ENCODE measurements at regions not wholly inside any gene's neighbourhood (a gene's known extent, or its start where the extent isn't known, plus 50 kb on each side); places are given as distances from the start of the nearest gene placed in this dataset.

- H3K9me3 ChIP-seq (ENCODE audit: low read depth), result no peaks in the 10 kb centered on the region
- H3K9ac ChIP-seq, result no peak overlapping the region
- no peaks in the 10 kb centered on the region for H3K36me3 ChIP-seq (ENCODE audit: low read depth)
- H3K4me3 ChIP-seq, result no peak overlapping the region
- DNase-seq, result no peak
- H3K27me3 ChIP-seq (replicated peaks; ENCODE audit: insufficient read depth), result no peaks in the 10 kb centered on the region
- no peaks in the 10 kb centered on the region for H4K20me1 ChIP-seq (ENCODE audit: insufficient read depth)
- WGBS, 2 experiments (ENCODE audit: low coverage in 1 of 2, low lambda C conversion rate in 2 of 2, missing lambda C conversion rate in 2 of 2), result 88 to 93% methylated on average over 8 of the region's 8 CpGs
- no peak overlapping the region for H3K27ac ChIP-seq
- no peak overlapping the region for H2AFZ ChIP-seq
- in situ Hi-C loops (cut with MboI), result no loop called here
- H3F3A ChIP-seq (ENCODE audit: insufficient read depth), result no peaks in the 10 kb centered on the region
- no peak overlapping the region for H3K4me2 ChIP-seq (ENCODE audit: unreplicated experiment)
- TF ChIP-seq EZH2 (IDR thresholded peaks at IDR 0.05; ENCODE audit: insufficient read depth, poor library complexity, severe bottlenecking), result no peak
- no peak for TF ChIP-seq EZH2phosphoT487 (IDR thresholded peaks at IDR 0.05; ENCODE audit: insufficient read depth, low read depth)
- H3K79me2 ChIP-seq (ENCODE audit: insufficient read depth), result no peaks in the 10 kb centered on the region
- H3K9me2 ChIP-seq (ENCODE audit: insufficient read depth), result no peaks in the 10 kb centered on the region
- H3K4me1 ChIP-seq (ENCODE audit: insufficient read depth), result no peaks in the 10 kb centered on the region
These were observed 86.9 kb downstream of the PXDC1 start for GRCh38 chr6:3664625-3665041.

DNA sequence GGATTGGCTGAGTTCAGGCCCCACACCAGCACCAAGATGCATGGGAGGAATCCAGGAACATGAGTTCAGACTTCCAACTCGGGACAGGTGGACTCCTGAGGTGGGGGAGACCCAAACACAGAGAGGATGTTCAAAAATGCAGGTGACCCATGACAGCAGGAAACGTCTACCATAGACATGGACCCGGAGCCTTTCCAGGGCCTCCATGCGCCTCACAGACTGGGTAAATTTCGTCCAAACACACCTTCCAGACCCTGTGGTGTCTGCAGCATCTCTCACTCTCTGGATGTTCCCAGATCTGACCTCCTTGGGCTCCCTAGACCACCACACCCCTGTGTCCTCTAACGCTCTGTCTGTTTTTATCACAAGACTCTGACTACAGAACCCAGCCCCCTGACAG is 87.7 kb downstream of the PXDC1 start:
- Histone ChIP-seq H3K9ac (no peak overlapping the region), H3K27ac (no peak overlapping the region), H3K79me2 (ENCODE audit: insufficient read depth) (no peaks in the 10 kb centered on the region), H2AFZ (no peak overlapping the region), H3K36me3 (ENCODE audit: low read depth) (no peaks in the 10 kb centered on the region), H3K9me2 (ENCODE audit: insufficient read depth) (no peaks in the 10 kb centered on the region), H3K4me1 (ENCODE audit: insufficient read depth) (no peaks in the 10 kb centered on the region), H3F3A (ENCODE audit: insufficient read depth) (no peaks in the 10 kb centered on the region), H3K4me3 (no peak overlapping the region), H4K20me1 (ENCODE audit: insufficient read depth) (no peaks in the 10 kb centered on the region), H3K4me2 (ENCODE audit: unreplicated experiment) (no peak overlapping the region), H3K9me3 (ENCODE audit: low read depth) (no peaks in the 10 kb centered on the region), H3K27me3 (replicated peaks; ENCODE audit: insufficient read depth) (no peaks in the 10 kb centered on the region)
- DNase-seq, result no peak
- 87 to 89% methylated on average over 6 of the region's 6 CpGs for WGBS, 2 experiments (ENCODE audit: low coverage in 1 of 2, low lambda C conversion rate in 2 of 2, missing lambda C conversion rate in 2 of 2)
- in situ Hi-C loops (cut with MboI), result no loop called here
- TF ChIP-seq EZH2phosphoT487 (IDR thresholded peaks at IDR 0.05; ENCODE audit: insufficient read depth, low read depth) (no peak), EZH2 (IDR thresholded peaks at IDR 0.05; ENCODE audit: insufficient read depth, poor library complexity, severe bottlenecking) (no peak)

GRCh38 chr6:3663081-3663480 is 88.4 kb downstream of the PXDC1 start:
- Histone ChIP-seq H2AFZ (no peak overlapping the region), H3K27ac (no peak overlapping the region), H3K36me3 (ENCODE audit: low read depth) (no peaks in the 10 kb centered on the region), H3K79me2 (ENCODE audit: insufficient read depth) (no peaks in the 10 kb centered on the region), H3K4me1 (ENCODE audit: insufficient read depth) (no peaks in the 10 kb centered on the region), H3K4me2 (ENCODE audit: unreplicated experiment) (no peak overlapping the region), H3F3A (ENCODE audit: insufficient read depth) (no peaks in the 10 kb centered on the region), H3K9me3 (ENCODE audit: low read depth) (no peaks in the 10 kb centered on the region), H3K9me2 (ENCODE audit: insufficient read depth) (no peaks in the 10 kb centered on the region), H3K4me3 (no peak overlapping the region), H3K27me3 (replicated peaks; ENCODE audit: insufficient read depth) (no peaks in the 10 kb centered on the region), H4K20me1 (ENCODE audit: insufficient read depth) (no peaks in the 10 kb centered on the region), H3K9ac (no peak overlapping the region)
- WGBS, 2 experiments (ENCODE audit: low coverage in 1 of 2, low lambda C conversion rate in 2 of 2, missing lambda C conversion rate in 2 of 2), result 92 to 93% methylated on average over 8 of the region's 8 CpGs
- TF ChIP-seq EZH2 (IDR thresholded peaks at IDR 0.05; ENCODE audit: insufficient read depth, poor library complexity, severe bottlenecking), result no peak
- no peak for DNase-seq
- in situ Hi-C loops (cut with MboI), result no loop called here

- in situ Hi-C loops (cut with MboI), result no loop called here
- no peaks in the 10 kb centered on the region for H4K20me1 ChIP-seq (ENCODE audit: insufficient read depth)
- WGBS, 2 experiments (ENCODE audit: low coverage in 1 of 2, low lambda C conversion rate in 2 of 2, missing lambda C conversion rate in 2 of 2), result 78 to 84% methylated on average over 12 of the region's 12 CpGs
- H2AFZ ChIP-seq, result no peak overlapping the region
- DNase-seq, result no peak
- TF ChIP-seq EZH2phosphoT487 (IDR thresholded peaks at IDR 0.05; ENCODE audit: insufficient read depth, low read depth) (no peak), EZH2 (IDR thresholded peaks at IDR 0.05; ENCODE audit: insufficient read depth, poor library complexity, severe bottlenecking) (no peak)
- H3K4me1 ChIP-seq (ENCODE audit: insufficient read depth), result no peaks in the 10 kb centered on the region
- H3F3A ChIP-seq (ENCODE audit: insufficient read depth), result no peaks in the 10 kb centered on the region
- no peak overlapping the region for H3K4me2 ChIP-seq (ENCODE audit: unreplicated experiment)
- no peaks in the 10 kb centered on the region for H3K79me2 ChIP-seq (ENCODE audit: insufficient read depth)
- no peak overlapping the region for H3K4me3 ChIP-seq
- H3K27ac ChIP-seq, result no peak overlapping the region
- no peak overlapping the region for H3K9ac ChIP-seq
- no peaks in the 10 kb centered on the region for H3K36me3 ChIP-seq (ENCODE audit: low read depth)
- no peaks in the 10 kb centered on the region for H3K9me2 ChIP-seq (ENCODE audit: insufficient read depth)
- no peaks in the 10 kb centered on the region for H3K27me3 ChIP-seq (replicated peaks; ENCODE audit: insufficient read depth)
- no peaks in the 10 kb centered on the region for H3K9me3 ChIP-seq (ENCODE audit: low read depth)
These were observed 90.1 kb downstream of the PXDC1 start for GRCh38 chr6:3661390-3661789.

- no peaks in the 10 kb centered on the region for H3K79me2 ChIP-seq (ENCODE audit: insufficient read depth)
- H3K4me1 ChIP-seq (ENCODE audit: insufficient read depth), result no peaks in the 10 kb centered on the region
- no peak overlapping the region for H3K27ac ChIP-seq
- TF ChIP-seq EZH2 (IDR thresholded peaks at IDR 0.05; ENCODE audit: insufficient read depth, poor library complexity, severe bottlenecking) (no peak), EZH2phosphoT487 (IDR thresholded peaks at IDR 0.05; ENCODE audit: insufficient read depth, low read depth) (no peak)
- in situ Hi-C loops (cut with MboI), result no loop called here
- H3K9me3 ChIP-seq (ENCODE audit: low read depth), result no peaks in the 10 kb centered on the region
- H3K9me2 ChIP-seq (ENCODE audit: insufficient read depth), result no peaks in the 10 kb centered on the region
- DNase-seq, result no peak
- H3K4me2 ChIP-seq (ENCODE audit: unreplicated experiment), result no peak overlapping the region
- H3K27me3 ChIP-seq (replicated peaks; ENCODE audit: insufficient read depth), result no peaks in the 10 kb centered on the region
- no peak overlapping the region for H3K9ac ChIP-seq
- no peaks in the 10 kb centered on the region for H4K20me1 ChIP-seq (ENCODE audit: insufficient read depth)
- H3K36me3 ChIP-seq (ENCODE audit: low read depth), result no peaks in the 10 kb centered on the region
- no peak overlapping the region for H3K4me3 ChIP-seq
- H3F3A ChIP-seq (ENCODE audit: insufficient read depth), result no peaks in the 10 kb centered on the region
- H2AFZ ChIP-seq, result no peak overlapping the region
- 79 to 89% methylated on average over 8 of the region's 8 CpGs for WGBS, 2 experiments (ENCODE audit: low coverage in 1 of 2, low lambda C conversion rate in 2 of 2, missing lambda C conversion rate in 2 of 2)
These were observed 91.0 kb downstream of the PXDC1 start for GRCh38 chr6:3660473-3660872.

Measured in GM23248 (cell line).